ENCODE measurements at regions not wholly inside any gene's neighbourhood (a gene's known extent, or its start where the extent isn't known, plus 50 kb on each side); places are given as distances from the start of the nearest gene placed in this dataset.
"Not testable (repeated sequence)": the region's sequence is repeated elsewhere in the genome, so short reads cannot be mapped to it uniquely, and the experiment has no call there.

- no peak for DNase-seq
Measured at GRCh38 chr1:30229557-30229956, 493.8 kb downstream of the MATN1 start.

- no peak for DNase-seq
Measured at GRCh38 chr1:30226648-30227047, 496.7 kb downstream of the MATN1 start.

GRCh38 chr1:30225357-30225756 is 498.0 kb downstream of the MATN1 start:
- DNase-seq = no peak

- DNase-seq = no peak
Measured at GRCh38 chr1:30219675-30220074, 503.7 kb downstream of the MATN1 start.

- DNase-seq = no peak
Measured at GRCh38 chr1:30218438-30218837, 504.9 kb downstream of the MATN1 start.

- no peak for DNase-seq
Measured at GRCh38 chr1:30216602-30217001, 506.8 kb downstream of the MATN1 start.

- no peak for DNase-seq
Measured at GRCh38 chr1:30213936-30214335, 509.4 kb downstream of the MATN1 start.

GRCh38 chr1:30207962-30208361 is 515.4 kb downstream of the MATN1 start:
- DNase-seq = not testable (repeated sequence)

GRCh38 chr1:30206631-30207030 is 516.8 kb downstream of the MATN1 start:
- DNase-seq = not testable (repeated sequence)

- DNase-seq = not testable (repeated sequence)
Measured at GRCh38 chr1:30204916-30205315, 518.5 kb downstream of the MATN1 start.

- no peak for DNase-seq
Measured at GRCh38 chr1:30201015-30201414, 522.4 kb downstream of the MATN1 start.

GRCh38 chr1:30200161-30200560 is 523.2 kb downstream of the MATN1 start:
- no peak for DNase-seq

GRCh38 chr1:30199563-30199962 is 523.8 kb downstream of the MATN1 start:
- no peak for DNase-seq

GRCh38 chr1:30198795-30199403 is 524.5 kb downstream of the MATN1 start:
- no peak for DNase-seq

- DNase-seq = no peak
Measured at GRCh38 chr1:30198451-30198760, 525.0 kb downstream of the MATN1 start.

- DNase-seq = no peak
Measured at GRCh38 chr1:30197639-30198450, 525.5 kb downstream of the MATN1 start.

- DNase-seq = no peak
Measured at GRCh38 chr1:30196872-30197638, 526.3 kb downstream of the MATN1 start.

GRCh38 chr1:30196457-30196856 is 526.9 kb downstream of the MATN1 start:
- DNase-seq = no peak

- no peak for DNase-seq
Measured at GRCh38 chr1:30195424-30196134, 527.8 kb downstream of the MATN1 start.

GRCh38 chr1:30194741-30195423 is 528.5 kb downstream of the MATN1 start:
- no peak for DNase-seq

- DNase-seq = no peak
Measured at GRCh38 chr1:30194046-30194619, 529.3 kb downstream of the MATN1 start.

- DNase-seq = no peak
Measured at GRCh38 chr1:30192969-30193630, 530.3 kb downstream of the MATN1 start.
